GM23248 (cell line): ENCODE measurements at regions not wholly inside any gene's neighbourhood (a gene's known extent, or its start where the extent isn't known, plus 50 kb on each side); places are given as distances from the start of the nearest gene placed in this dataset.

Source experiments
- EZH2 ChIP-seq: fragments of 200-600 bp; sonication (generic); IDR thresholded peaks from 2 replicates; pipeline ENCODE4 v1.6.1; 2018; ENCODE audit warnings: antibody characterized with exemption, mild to moderate bottlenecking; ENCODE audit not compliant: insufficient read depth, poor library complexity, severe bottlenecking
- EZH2phosphoT487 ChIP-seq: fragments of 200-600 bp; sonication (generic); IDR thresholded peaks from 2 replicates; pipeline ENCODE4 v1.6.1; 2018; ENCODE audit warnings: antibody characterized with exemption, moderate library complexity, mild to moderate bottlenecking, low read depth; ENCODE audit not compliant: insufficient read depth

DNA sequence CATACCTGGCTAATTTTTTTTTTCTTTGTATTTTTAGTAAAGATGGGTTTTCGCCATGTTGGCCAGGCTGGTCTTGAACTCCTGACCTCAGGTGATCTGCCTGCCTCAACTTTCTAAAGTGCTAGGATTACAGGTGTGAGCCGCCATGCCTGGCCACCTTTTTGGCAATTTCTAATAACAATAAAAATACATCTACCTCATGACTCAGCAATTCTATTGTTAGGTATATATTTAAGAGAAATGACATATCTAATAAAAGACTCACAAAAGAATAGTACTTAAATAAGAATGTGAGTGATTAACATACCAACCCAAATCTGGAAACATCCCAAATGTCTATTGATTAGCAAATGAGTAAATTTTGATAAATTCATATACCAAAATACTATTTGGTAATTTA lies 103.6 kb upstream of the PPP1R9A start:
- TF ChIP-seq EZH2 = no peak
- TF ChIP-seq EZH2phosphoT487 = no peak
